GM12878 (cell line): ENCODE measurements at regions not wholly inside any gene's neighbourhood (a gene's known extent, or its start where the extent isn't known, plus 50 kb on each side); places are given as distances from the start of the nearest gene placed in this dataset.
"Not testable (repeated sequence)": the region's sequence is repeated elsewhere in the genome, so short reads cannot be mapped to it uniquely, and the experiment has no call there.

Experiments used
- ATF3 ChIP-seq: IDR thresholded peaks from 2 replicates; pipeline ENCODE4 v1.6.1; 2011; ENCODE audit warnings: low read depth, mild to moderate bottlenecking, low read length, moderate library complexity, borderline replicate concordance; ENCODE audit errors: extremely low read depth
- CBFB ChIP-seq: IDR thresholded peaks from 2 replicates; pipeline ENCODE4 v1.6.1; 2016; ENCODE audit warnings: antibody characterized with exemption, low read depth
- CEBPB ChIP-seq, 2 experiments: fragments of 150-350 bp in 1 of 2; IDR thresholded peaks; 2 replicates each; pipeline ENCODE4 v1.6.1; 2012 to 2014; ENCODE audit warnings: low read depth in 2 of 2, low read length in 2 of 2, borderline replicate concordance in 1 of 2, inconsistent platforms in 1 of 2
- CTCF ChIP-seq, 3 experiments: IDR thresholded peaks in 2 of 3; conservative IDR thresholded peaks in 1 of 3; 2 replicates each; pipeline ENCODE4 v1.5.1; 2011; ENCODE audit warnings: low read depth in 3 of 3, low read length in 3 of 3, mild to moderate bottlenecking in 3 of 3, control low read depth in 2 of 3, moderate library complexity in 2 of 3, inconsistent platforms in 1 of 3, mixed read lengths in 1 of 3; ENCODE audit not compliant: control insufficient read depth in 2 of 3, insufficient read depth in 1 of 3; ENCODE audit errors: extremely low read depth in 1 of 3
- GABPA ChIP-seq: IDR thresholded peaks from 2 replicates; pipeline ENCODE4 v1.6.1; 2014; ENCODE audit warnings: antibody characterized with exemption, low read depth, mild to moderate bottlenecking, inconsistent platforms
- JUND ChIP-seq: IDR thresholded peaks from 2 replicates; pipeline ENCODE4 v1.6.1; 2012; ENCODE audit warnings: low read depth, mild to moderate bottlenecking, low read length, improper control_type of control experiment, moderate library complexity
- RFX5 ChIP-seq: IDR thresholded peaks from 2 replicates; pipeline ENCODE4 v1.6.1; 2011; ENCODE audit warnings: low read depth, low read length, improper control_type of control experiment
- SUPT20H ChIP-seq: IDR thresholded peaks from 2 replicates; pipeline ENCODE4 v1.6.1; 2011; ENCODE audit warnings: low read depth, mild to moderate bottlenecking, low read length, moderate library complexity, borderline replicate concordance; ENCODE audit not compliant: control insufficient read depth
- USF1 ChIP-seq: IDR thresholded peaks from 2 replicates; pipeline ENCODE4 v1.6.1; 2011; ENCODE audit warnings: borderline replicate concordance, low read depth, mild to moderate bottlenecking, moderate library complexity, mixed read lengths, low read length; ENCODE audit not compliant: insufficient read depth; ENCODE audit errors: extremely low read length
- ZZZ3 ChIP-seq: IDR thresholded peaks from 2 replicates; pipeline ENCODE4 v1.6.1; 2011; ENCODE audit warnings: low read depth; ENCODE audit not compliant: control insufficient read depth, insufficient read length

DNA sequence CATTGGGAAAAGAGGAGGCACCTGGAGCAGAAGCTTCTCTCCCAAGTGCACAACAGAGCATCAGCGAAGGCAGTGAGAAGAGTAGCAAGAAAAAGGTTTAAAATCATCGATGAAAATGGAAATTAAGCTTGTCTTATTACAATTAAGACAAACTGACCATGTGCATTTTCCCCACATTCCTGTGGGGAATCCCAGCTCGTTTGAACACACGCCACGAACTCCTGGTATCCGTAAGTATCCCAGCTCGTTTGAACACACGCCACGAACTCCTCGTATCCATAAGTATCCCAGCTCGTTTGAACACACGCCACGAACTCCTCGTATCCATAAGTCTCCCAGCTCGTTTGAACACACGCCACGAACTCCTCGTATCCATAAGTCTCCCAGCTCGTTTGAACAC is 67.7 kb upstream of the METRNL start:
- not testable (repeated sequence) for TF ChIP-seq ATF3; CBFB; USF1; CTCF (IDR thresholded peaks at IDR 0.05 in 2 of 3, conservative IDR thresholded peaks at IDR 0.05 in 1 of 3; ENCODE audit: control insufficient read depth in 2 of 3, extremely low read depth in 1 of 3, insufficient read depth in 1 of 3, low read depth in 3 of 3, low read length in 3 of 3); RFX5; SUPT20H; JUND; GABPA; CEBPB (IDR thresholded peaks at IDR 0.05; ENCODE audit: borderline replicate concordance in 1 of 2, low read depth in 2 of 2, low read length in 2 of 2); ZZZ3
